ENCODE measurements at regions not wholly inside any gene's neighbourhood (a gene's known extent, or its start where the extent isn't known, plus 50 kb on each side); places are given as distances from the start of the nearest gene placed in this dataset.

- TF ChIP-seq CTCF (conservative IDR thresholded peaks at IDR 0.05), result no peak
- TF ChIP-seq ZFX (IDR thresholded peaks at IDR 0.05), result no peak
- H3K27ac ChIP-seq, result no peak overlapping the region
Measured at GRCh38 chr14:99081156-99081765, 190.7 kb downstream of the BCL11B start.

DNA sequence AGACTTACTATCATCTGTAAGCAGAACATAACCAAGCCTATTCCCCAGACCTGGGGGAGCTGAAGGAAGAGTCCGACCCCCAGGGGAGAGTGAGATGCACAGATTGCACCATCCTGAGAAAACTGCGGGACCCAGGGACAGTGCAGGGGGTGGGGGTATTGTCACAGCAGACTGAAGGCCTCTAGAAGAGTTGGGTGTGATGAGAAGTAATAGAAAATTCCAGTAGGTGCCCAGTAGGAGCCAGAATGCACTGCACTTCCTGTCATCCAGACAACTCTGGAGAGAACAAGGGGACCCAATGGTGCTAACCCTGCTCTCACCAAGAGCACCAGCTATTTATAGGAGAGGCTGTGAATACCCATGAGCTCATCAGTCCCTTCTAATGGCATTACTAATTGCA lies 190.1 kb downstream of the BCL11B start:
- no peak overlapping the region for H3K27ac ChIP-seq
- TF ChIP-seq ZFX (IDR thresholded peaks at IDR 0.05) (no peak), CTCF (conservative IDR thresholded peaks at IDR 0.05) (no peak)

DNA sequence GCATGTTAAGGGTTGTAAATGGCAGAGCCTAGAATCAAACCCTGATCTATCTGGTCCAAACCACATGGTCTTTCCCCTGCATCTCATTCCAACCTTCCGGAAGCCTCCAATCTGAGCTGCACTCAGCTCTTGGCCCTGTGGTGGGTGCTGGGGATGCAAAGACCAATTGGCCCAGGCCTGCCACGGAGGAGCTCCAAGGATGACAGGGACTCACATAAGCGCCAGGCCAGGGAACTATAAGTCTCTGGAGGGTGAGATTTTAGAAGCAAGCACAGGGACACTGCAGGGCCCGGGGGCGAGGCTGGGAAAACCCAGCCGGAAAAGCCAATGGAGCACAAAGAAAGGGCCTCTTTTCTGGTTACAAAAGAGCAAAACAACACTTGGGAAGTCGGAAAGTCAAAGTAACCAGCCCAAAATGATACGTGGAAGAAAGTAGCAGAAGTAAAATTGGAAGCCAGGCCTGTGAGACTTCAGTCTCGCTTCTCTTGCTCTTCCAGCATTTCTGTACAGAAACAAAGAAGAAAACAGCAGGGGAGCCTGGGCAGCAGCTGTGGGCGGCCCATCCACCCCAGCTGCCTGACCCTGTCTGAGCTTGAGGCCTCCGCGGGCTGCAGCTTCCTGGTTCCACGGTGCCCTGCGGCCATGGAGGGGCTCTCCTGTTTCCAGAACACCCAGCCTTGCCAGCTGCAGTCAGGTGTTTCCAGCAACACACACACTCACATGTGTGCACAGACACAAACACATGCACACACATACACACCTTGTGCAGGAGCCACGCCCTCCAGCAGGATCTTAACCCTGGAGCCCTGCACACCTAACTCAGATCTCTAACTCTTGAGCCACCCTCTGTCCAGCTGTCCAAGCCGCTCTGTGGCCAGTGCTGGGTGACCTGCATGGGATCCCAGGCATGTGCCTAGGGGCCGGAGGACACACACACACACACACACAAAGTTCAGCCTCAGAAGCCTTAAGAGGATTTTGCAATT lies 178.2 kb downstream of the BCL11B start:
- TF ChIP-seq ZFX (IDR thresholded peaks at IDR 0.05) (no peak), CTCF (conservative IDR thresholded peaks at IDR 0.05) (no peak)
- H3K27ac ChIP-seq, result no peak overlapping the region

DNA sequence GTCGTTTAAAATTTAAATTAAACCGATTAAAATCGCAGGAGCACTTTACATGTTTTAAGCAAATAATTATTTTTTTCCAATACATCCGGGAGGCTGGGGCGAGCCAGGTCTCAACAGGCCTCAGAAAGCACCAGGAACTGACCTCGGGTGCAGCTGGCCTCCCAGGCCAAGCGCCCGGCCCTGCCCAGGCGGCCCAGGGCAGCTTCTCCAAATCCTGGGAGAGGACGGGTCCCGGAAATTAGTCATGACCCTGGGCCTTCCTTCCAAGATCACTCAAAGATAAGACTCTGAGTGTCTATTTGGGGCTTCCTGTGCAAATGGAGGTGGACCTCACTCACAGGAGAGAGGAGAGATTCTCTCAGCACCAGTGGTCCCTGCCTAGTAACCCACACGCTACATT lies 177.1 kb downstream of the BCL11B start:
- H3K27ac ChIP-seq, result no peak overlapping the region
- no peak for TF ChIP-seq ZFX (IDR thresholded peaks at IDR 0.05)
- no peak for TF ChIP-seq CTCF (conservative IDR thresholded peaks at IDR 0.05)

- no peak for TF ChIP-seq ZFX (IDR thresholded peaks at IDR 0.05)
- H3K27ac ChIP-seq, result no peak overlapping the region
Measured at GRCh38 chr14:99095369-99095768, 176.6 kb downstream of the BCL11B start.

DNA sequence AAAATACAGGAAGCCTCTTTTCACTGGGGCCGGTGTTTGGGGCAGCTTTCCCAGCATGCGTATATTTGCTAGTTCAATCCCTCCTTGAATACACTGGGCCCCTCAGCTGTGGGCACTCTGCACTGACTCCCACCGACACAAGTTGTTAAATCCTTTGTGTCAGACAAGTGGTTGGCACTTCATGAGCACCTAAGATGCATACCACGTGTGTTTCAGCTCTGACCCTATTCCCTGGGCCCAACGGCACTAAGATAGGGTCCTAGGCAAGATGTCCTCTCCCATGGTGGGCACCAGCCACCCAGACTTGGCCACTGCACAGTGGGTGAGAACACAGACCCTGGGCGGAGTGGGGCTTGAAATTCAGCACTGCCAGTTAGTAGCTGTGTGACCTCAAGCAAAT lies 173.8 kb downstream of the BCL11B start:
- H3K27ac ChIP-seq, result no peak overlapping the region

More for the DNA sequence above, 173.8 kb downstream of the BCL11B start:
- no peak for TF ChIP-seq CTCF (conservative IDR thresholded peaks at IDR 0.05)
- no peak for TF ChIP-seq ZFX (IDR thresholded peaks at IDR 0.05)
